NCI-H2029 (cell line): ENCODE measurements at regions not wholly inside any gene's neighbourhood (a gene's known extent, or its start where the extent isn't known, plus 50 kb on each side); places are given as distances from the start of the nearest gene placed in this dataset.
"Not testable (repeated sequence)": the region's sequence is repeated elsewhere in the genome, so short reads cannot be mapped to it uniquely, and the experiment has no call there.

Source experiments
- DNase-seq: peaks from one replicate; lab custom pipeline; 2025; lab: John Stamatoyannopoulos, UW

- DNase-seq: no peak
These were observed 139.8 kb upstream of the SMARCA2 start for GRCh38 chr9:1875251-1875851.

DNA sequence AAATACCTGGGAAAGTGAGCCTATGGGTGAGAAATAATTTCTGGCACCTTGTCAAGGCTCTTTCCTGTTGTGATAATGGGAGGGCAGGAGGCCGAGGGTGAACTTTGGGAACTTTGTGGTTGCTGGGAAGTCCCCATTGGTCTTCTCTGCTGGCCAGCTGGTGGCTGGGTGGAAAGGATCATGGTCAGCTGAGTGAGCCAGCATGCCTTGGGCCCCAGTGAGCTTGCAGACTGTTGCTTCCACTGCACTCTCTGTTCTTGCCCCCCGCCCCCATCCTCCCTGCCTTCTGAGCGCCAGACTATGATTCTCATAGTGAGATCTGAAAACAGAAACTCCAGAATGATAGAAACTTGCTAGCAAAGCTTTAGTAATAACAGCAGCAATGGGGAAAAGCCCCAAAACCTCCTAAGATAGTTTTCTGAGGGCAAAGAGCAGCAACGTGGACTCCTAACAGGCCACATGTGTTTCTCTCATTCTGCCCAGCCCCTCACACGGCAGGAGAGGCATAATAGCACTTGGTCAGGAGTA, 139.2 kb upstream of the SMARCA2 start:
- no peak for DNase-seq

- DNase-seq: no peak
These were observed 138.2 kb upstream of the SMARCA2 start for GRCh38 chr9:1876891-1877496.

DNA sequence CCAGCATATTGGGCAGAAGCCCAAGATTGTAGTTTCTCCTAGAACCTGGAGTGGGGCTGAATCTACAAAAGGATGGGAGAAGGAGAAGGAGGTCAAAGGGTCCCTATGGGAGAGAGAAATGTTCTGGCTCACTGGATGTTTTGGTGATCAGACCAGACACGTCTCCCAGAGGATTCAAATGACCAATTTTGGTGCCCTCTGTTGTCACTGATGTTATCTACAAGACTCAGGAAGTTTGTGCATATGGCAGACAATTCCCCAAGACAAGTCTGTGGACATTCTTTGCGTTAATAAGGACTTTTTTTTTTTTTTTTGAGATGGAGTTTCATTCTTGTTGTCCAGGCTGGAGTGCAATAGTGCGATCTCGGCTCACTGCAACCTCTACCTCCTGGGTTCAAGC, 137.2 kb upstream of the SMARCA2 start:
- no peak for DNase-seq

DNA sequence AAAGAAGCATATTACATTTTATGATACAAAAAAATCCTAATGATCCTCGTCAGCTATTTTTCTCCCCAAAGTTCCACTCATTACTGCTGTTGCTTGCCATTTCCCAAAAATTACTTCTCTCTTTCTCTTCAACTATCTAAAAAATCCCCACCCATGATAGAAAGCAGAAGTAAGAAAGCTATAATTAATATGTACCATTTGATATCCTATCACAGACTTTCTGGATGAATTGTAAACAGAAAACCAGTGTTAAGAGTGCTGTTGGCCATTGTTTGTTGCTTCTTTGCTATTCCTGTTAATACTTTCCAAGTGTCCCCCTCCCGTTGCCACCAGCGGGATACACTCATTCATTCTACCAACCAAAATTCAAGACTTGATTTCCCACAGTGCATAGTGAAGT, 136.3 kb upstream of the SMARCA2 start:
- DNase-seq: no peak

- no peak for DNase-seq
These were observed 135.6 kb upstream of the SMARCA2 start for GRCh38 chr9:1879501-1879900.

- DNase-seq: no peak
These were observed 135.0 kb upstream of the SMARCA2 start for GRCh38 chr9:1880038-1880565.

- DNase-seq: no peak
These were observed 133.3 kb upstream of the SMARCA2 start for GRCh38 chr9:1881708-1882295.

GRCh38 chr9:1882711-1883403, 132.3 kb upstream of the SMARCA2 start:
- no peak for DNase-seq

- no peak for DNase-seq
These were observed 124.9 kb upstream of the SMARCA2 start for GRCh38 chr9:1890201-1890600.

- DNase-seq: no peak
These were observed 124.3 kb upstream of the SMARCA2 start for GRCh38 chr9:1890816-1891215.

DNA sequence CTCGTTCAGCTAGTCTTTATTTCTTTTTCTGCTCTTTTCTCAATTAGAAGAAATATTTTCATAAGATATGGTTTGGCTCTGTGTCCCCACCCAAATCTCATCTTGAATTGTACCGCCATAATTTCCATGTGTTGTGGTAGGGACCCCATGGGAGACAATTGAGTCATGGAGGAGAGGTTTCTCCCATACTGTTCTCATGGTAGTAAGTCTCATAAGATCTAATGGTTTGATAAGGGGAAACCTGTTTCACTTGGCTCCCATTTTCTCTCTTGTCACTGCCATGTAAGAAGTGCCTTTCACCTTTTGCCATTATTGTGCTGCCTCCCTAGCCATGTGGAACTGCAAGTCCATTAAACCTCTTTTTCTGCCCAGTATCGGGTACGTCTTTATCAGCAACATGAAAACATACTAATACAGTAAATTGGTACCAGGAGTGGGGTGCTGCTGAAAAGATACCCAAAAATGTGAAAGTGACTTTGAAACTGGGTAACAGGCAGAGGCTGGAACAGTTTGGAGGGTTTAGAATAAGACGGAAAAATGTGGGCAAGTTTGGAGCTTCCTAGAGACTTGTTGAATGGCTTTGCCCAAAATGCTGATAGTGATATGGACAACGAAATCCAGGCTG, 112.0 kb upstream of the SMARCA2 start:
- DNase-seq: not testable (repeated sequence)

GRCh38 chr9:1907465-1907864, 107.7 kb upstream of the SMARCA2 start:
- no peak for DNase-seq

DNA sequence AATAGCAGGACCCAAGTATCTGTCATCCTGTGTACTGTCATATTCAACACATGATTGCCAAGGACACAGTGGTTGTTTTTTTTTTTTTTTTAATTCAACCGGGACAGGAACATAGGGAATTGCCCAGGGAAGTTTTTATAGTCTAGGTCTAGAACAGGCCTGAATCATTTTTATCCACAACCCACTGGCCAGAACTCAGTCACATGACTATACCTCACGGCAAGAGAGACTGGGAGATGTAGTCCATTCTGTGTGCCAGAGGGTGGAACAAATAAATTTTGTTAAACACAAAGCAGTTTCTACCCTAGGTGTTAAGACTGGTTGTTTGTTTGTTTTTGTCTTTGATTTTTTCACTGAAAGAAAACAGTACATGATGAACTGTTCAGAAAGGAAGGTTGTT, 105.8 kb upstream of the SMARCA2 start:
- no peak for DNase-seq

- no peak for DNase-seq
These were observed 104.8 kb upstream of the SMARCA2 start for GRCh38 chr9:1910269-1910811.

- DNase-seq: peak; percentile 9
These were observed 101.4 kb upstream of the SMARCA2 start for GRCh38 chr9:1913631-1914330.

- DNase-seq: no peak
These were observed 99.1 kb upstream of the SMARCA2 start for GRCh38 chr9:1916095-1916494.

DNA sequence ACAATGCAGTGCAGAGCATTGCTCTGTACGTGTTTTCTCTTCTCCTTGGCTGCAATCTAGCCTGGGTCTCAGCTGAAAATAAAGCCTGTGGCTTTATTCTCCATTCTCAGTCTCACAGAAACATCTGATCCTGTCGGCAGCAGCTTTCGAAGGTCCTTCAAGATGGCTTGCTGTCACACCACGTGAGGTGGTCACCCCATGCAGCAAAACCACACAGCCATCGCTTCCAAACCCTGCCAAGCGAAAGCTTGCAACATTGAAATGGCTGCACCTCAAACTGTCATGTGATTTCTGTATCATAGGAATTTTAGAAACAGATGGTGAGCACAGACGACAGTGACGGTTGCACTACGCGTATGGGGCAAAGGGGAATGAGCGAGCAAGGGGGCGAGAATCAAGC, 98.5 kb upstream of the SMARCA2 start:
- no peak for DNase-seq

DNA sequence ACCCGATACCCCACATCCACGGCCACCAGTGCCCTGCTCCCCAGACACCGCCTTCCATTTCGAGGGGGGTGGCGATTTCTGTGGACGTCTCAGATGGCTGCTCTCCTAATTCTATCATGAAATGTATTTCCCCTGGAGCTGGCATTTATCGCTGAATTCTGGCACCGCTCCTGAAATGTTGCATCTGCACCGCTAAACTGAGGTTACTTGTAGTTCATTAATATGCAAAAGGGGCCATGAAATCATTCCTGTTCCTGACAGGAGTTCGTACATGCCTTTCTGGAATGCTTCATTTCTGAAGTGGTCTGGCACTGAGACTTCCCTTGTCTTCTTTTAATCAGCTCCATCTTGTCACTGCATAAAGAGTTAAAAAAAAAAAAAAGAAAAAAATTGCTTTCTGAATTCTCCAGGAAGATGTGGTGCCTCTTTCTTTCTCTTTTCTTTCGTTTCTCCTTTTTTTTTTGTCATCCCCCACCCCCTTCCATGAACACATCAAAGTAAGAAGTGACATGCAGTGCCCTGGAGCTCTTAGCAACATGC, 97.7 kb upstream of the SMARCA2 start:
- no peak for DNase-seq

GRCh38 chr9:1918108-1918507, 97.0 kb upstream of the SMARCA2 start:
- DNase-seq: no peak

- no peak for DNase-seq
These were observed 96.5 kb upstream of the SMARCA2 start for GRCh38 chr9:1918622-1919021.
